ENCODE measurements at regions not wholly inside any gene's neighbourhood (a gene's known extent, or its start where the extent isn't known, plus 50 kb on each side); places are given as distances from the start of the nearest gene placed in this dataset.

DNA sequence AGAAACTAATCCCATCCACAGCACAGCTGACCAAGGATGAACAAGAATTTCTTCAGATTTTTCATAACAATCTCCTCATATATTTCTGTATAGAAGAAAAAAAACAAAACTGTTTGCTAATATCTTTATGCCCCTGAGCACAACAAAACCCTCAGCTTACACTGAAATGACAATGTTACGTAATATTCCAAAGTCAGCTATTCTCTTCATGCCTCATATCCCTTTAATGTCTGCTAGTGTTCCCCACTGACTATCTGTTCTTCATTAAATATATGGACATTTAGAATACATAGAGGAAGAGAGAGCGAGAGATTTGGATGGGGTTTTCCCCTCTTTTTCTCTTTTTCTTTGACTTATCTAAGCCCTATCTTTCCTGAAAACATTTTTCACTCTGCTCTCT lies 87.9 kb upstream of the GULP1 start:
- no peak for ATAC-seq
- TF ChIP-seq TSHZ2 (CRISPR knock-in tag; IDR thresholded peaks at IDR 0.05) (no peak), PPARA (CRISPR knock-in tag; IDR thresholded peaks at IDR 0.05; ENCODE audit: borderline replicate concordance) (no peak), ZNF8 (CRISPR knock-in tag; IDR thresholded peaks at IDR 0.05) (no peak)

GRCh38 chr2:188204824-188205223 lies 86.8 kb upstream of the GULP1 start:
- TF ChIP-seq BACH2 (CRISPR knock-in tag; IDR thresholded peaks at IDR 0.05; ENCODE audit: borderline replicate concordance) = no peak
- TF ChIP-seq ZC3H10 (CRISPR knock-in tag; IDR thresholded peaks at IDR 0.05) = no peak
- TF ChIP-seq ISL1 (CRISPR knock-in tag; IDR thresholded peaks at IDR 0.05) = no peak
- no peak for TF ChIP-seq PATZ1 (CRISPR knock-in tag; IDR thresholded peaks at IDR 0.05; ENCODE audit: borderline replicate concordance)
- no peak for TF ChIP-seq ZFP30 (CRISPR knock-in tag; IDR thresholded peaks at IDR 0.05)
- TF ChIP-seq ARNTL (CRISPR knock-in tag; IDR thresholded peaks at IDR 0.05; ENCODE audit: borderline replicate concordance, low read depth) = no peak
- no peak for TF ChIP-seq ZNF70 (CRISPR knock-in tag; IDR thresholded peaks at IDR 0.05)
- no peak for TF ChIP-seq TSHZ2 (CRISPR knock-in tag; IDR thresholded peaks at IDR 0.05)
- no peak for TF ChIP-seq PPARA (CRISPR knock-in tag; IDR thresholded peaks at IDR 0.05; ENCODE audit: borderline replicate concordance)
- no peak for TF ChIP-seq ZNF8 (CRISPR knock-in tag; IDR thresholded peaks at IDR 0.05)
- no peak for TF ChIP-seq GLIS3 (CRISPR knock-in tag; IDR thresholded peaks at IDR 0.05)
- no peak for TF ChIP-seq CSRNP3 (CRISPR knock-in tag; IDR thresholded peaks at IDR 0.05)
- TF ChIP-seq, protein P1, sequence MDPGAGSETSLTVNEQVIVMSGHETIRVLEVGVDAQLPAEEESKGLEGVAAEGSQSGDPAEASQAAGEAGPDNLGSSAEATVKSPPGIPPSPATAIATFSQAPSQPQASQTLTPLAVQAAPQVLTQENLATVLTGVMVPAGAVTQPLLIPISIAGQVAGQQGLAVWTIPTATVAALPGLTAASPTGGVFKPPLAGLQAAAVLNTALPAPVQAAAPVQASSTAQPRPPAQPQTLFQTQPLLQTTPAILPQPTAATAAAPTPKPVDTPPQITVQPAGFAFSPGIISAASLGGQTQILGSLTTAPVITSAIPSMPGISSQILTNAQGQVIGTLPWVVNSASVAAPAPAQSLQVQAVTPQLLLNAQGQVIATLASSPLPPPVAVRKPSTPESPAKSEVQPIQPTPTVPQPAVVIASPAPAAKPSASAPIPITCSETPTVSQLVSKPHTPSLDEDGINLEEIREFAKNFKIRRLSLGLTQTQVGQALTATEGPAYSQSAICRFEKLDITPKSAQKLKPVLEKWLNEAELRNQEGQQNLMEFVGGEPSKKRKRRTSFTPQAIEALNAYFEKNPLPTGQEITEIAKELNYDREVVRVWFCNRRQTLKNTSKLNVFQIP (CRISPR knock-in tag; IDR thresholded peaks at IDR 0.05; ENCODE audit: borderline replicate concordance, low read depth) = no peak
- TF ChIP-seq ZNF565 (CRISPR knock-in tag; conservative IDR thresholded peaks at IDR 0.05; ENCODE audit: low read depth) = no peak
- TF ChIP-seq CREB5 (CRISPR knock-in tag; IDR thresholded peaks at IDR 0.05; ENCODE audit: low read depth) = no peak
- TF ChIP-seq ESRRG (CRISPR knock-in tag; IDR thresholded peaks at IDR 0.05) = no peak
- TF ChIP-seq SNAI2 (CRISPR knock-in tag; IDR thresholded peaks at IDR 0.05) = no peak
- TF ChIP-seq CSDC2 (CRISPR knock-in tag; IDR thresholded peaks at IDR 0.05) = no peak
- ATAC-seq = no peak

GRCh38 chr2:188207554-188207953 lies 84.1 kb upstream of the GULP1 start:
- no peak for ATAC-seq
- TF ChIP-seq SNAI2 (CRISPR knock-in tag; IDR thresholded peaks at IDR 0.05) = no peak
- TF ChIP-seq TCF4 (CRISPR knock-in tag; IDR thresholded peaks at IDR 0.05; ENCODE audit: borderline replicate concordance) = no peak
- TF ChIP-seq ZNF70 (CRISPR knock-in tag; IDR thresholded peaks at IDR 0.05) = no peak
- TF ChIP-seq CREB5 (CRISPR knock-in tag; IDR thresholded peaks at IDR 0.05; ENCODE audit: low read depth) = no peak
- TF ChIP-seq ZNF8 (CRISPR knock-in tag; IDR thresholded peaks at IDR 0.05) = no peak
- TF ChIP-seq ZFP30 (CRISPR knock-in tag; IDR thresholded peaks at IDR 0.05) = no peak
- TF ChIP-seq OSR1 (CRISPR knock-in tag; IDR thresholded peaks at IDR 0.05) = no peak
- TF ChIP-seq, protein P1 (CRISPR knock-in tag; IDR thresholded peaks at IDR 0.05; ENCODE audit: borderline replicate concordance, low read depth) = no peak
- no peak for TF ChIP-seq ZC3H10 (CRISPR knock-in tag; IDR thresholded peaks at IDR 0.05)
- no peak for TF ChIP-seq RARB (CRISPR knock-in tag; IDR thresholded peaks at IDR 0.05)

Measured in SK-N-SH treated with all-trans-retinoic acid at 6 μM for 48 hours (cell line).